ENCODE measurements at regions not wholly inside any gene's neighbourhood (a gene's known extent, or its start where the extent isn't known, plus 50 kb on each side); places are given as distances from the start of the nearest gene placed in this dataset.

GRCh38 chr5:94072116-94072515 is 330.7 kb upstream of the POU5F2 start:
- TF ChIP-seq CREB5 (CRISPR knock-in tag; IDR thresholded peaks at IDR 0.05; ENCODE audit: low read depth), result no peak
- TF ChIP-seq, protein P1, sequence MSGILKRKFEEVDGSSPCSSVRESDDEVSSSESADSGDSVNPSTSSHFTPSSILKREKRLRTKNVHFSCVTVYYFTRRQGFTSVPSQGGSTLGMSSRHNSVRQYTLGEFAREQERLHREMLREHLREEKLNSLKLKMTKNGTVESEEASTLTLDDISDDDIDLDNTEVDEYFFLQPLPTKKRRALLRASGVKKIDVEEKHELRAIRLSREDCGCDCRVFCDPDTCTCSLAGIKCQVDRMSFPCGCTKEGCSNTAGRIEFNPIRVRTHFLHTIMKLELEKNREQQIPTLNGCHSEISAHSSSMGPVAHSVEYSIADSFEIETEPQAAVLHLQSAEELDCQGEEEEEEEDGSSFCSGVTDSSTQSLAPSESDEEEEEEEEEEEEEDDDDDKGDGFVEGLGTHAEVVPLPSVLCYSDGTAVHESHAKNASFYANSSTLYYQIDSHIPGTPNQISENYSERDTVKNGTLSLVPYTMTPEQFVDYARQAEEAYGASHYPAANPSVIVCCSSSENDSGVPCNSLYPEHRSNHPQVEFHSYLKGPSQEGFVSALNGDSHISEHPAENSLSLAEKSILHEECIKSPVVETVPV (CRISPR knock-in tag; IDR thresholded peaks at IDR 0.05), result no peak
- no peak for TF ChIP-seq ZNF8 (CRISPR knock-in tag; IDR thresholded peaks at IDR 0.05)
- TF ChIP-seq ZFP30 (CRISPR knock-in tag; IDR thresholded peaks at IDR 0.05), result no peak
- no peak for TF ChIP-seq TOX (CRISPR knock-in tag; IDR thresholded peaks at IDR 0.05; ENCODE audit: borderline replicate concordance)
- no peak for TF ChIP-seq PATZ1 (CRISPR knock-in tag; IDR thresholded peaks at IDR 0.05; ENCODE audit: borderline replicate concordance)
- TF ChIP-seq BACH2 (CRISPR knock-in tag; IDR thresholded peaks at IDR 0.05; ENCODE audit: borderline replicate concordance), result no peak
- no peak for TF ChIP-seq PPARA (CRISPR knock-in tag; IDR thresholded peaks at IDR 0.05; ENCODE audit: borderline replicate concordance)
- no peak for TF ChIP-seq OSR1 (CRISPR knock-in tag; IDR thresholded peaks at IDR 0.05)
- no peak for TF ChIP-seq TCF4 (CRISPR knock-in tag; IDR thresholded peaks at IDR 0.05; ENCODE audit: borderline replicate concordance)
- TF ChIP-seq, protein P2, sequence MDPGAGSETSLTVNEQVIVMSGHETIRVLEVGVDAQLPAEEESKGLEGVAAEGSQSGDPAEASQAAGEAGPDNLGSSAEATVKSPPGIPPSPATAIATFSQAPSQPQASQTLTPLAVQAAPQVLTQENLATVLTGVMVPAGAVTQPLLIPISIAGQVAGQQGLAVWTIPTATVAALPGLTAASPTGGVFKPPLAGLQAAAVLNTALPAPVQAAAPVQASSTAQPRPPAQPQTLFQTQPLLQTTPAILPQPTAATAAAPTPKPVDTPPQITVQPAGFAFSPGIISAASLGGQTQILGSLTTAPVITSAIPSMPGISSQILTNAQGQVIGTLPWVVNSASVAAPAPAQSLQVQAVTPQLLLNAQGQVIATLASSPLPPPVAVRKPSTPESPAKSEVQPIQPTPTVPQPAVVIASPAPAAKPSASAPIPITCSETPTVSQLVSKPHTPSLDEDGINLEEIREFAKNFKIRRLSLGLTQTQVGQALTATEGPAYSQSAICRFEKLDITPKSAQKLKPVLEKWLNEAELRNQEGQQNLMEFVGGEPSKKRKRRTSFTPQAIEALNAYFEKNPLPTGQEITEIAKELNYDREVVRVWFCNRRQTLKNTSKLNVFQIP (CRISPR knock-in tag; IDR thresholded peaks at IDR 0.05; ENCODE audit: borderline replicate concordance, low read depth), result no peak
- TF ChIP-seq ZFP3 (CRISPR knock-in tag; IDR thresholded peaks at IDR 0.05), result no peak
- no peak for TF ChIP-seq ZNF70 (CRISPR knock-in tag; IDR thresholded peaks at IDR 0.05)
- TF ChIP-seq ZNF565 (CRISPR knock-in tag; conservative IDR thresholded peaks at IDR 0.05; ENCODE audit: low read depth), result no peak
- no peak for TF ChIP-seq RARB (CRISPR knock-in tag; IDR thresholded peaks at IDR 0.05)
- no peak for TF ChIP-seq CSDC2 (CRISPR knock-in tag; IDR thresholded peaks at IDR 0.05)
- TF ChIP-seq ARNTL (CRISPR knock-in tag; IDR thresholded peaks at IDR 0.05; ENCODE audit: borderline replicate concordance, low read depth), result no peak
- no peak for TF ChIP-seq ISL1 (CRISPR knock-in tag; IDR thresholded peaks at IDR 0.05)
- TF ChIP-seq GLIS3 (CRISPR knock-in tag; IDR thresholded peaks at IDR 0.05), result no peak
- TF ChIP-seq ZC3H10 (CRISPR knock-in tag; IDR thresholded peaks at IDR 0.05), result no peak
- ATAC-seq, result no peak

- ATAC-seq, result no peak
- TF ChIP-seq CSDC2 (CRISPR knock-in tag; IDR thresholded peaks at IDR 0.05), result no peak
- no peak for TF ChIP-seq ZNF565 (CRISPR knock-in tag; conservative IDR thresholded peaks at IDR 0.05; ENCODE audit: low read depth)
- no peak for TF ChIP-seq ARNTL (CRISPR knock-in tag; IDR thresholded peaks at IDR 0.05; ENCODE audit: borderline replicate concordance, low read depth)
- TF ChIP-seq OSR1 (CRISPR knock-in tag; IDR thresholded peaks at IDR 0.05), result no peak
- no peak for TF ChIP-seq BACH2 (CRISPR knock-in tag; IDR thresholded peaks at IDR 0.05; ENCODE audit: borderline replicate concordance)
- TF ChIP-seq, protein P1 (CRISPR knock-in tag; IDR thresholded peaks at IDR 0.05), result no peak
- TF ChIP-seq GLIS3 (CRISPR knock-in tag; IDR thresholded peaks at IDR 0.05), result no peak
- TF ChIP-seq ZFP3 (CRISPR knock-in tag; IDR thresholded peaks at IDR 0.05), result no peak
- no peak for TF ChIP-seq RARB (CRISPR knock-in tag; IDR thresholded peaks at IDR 0.05)
- no peak for TF ChIP-seq PATZ1 (CRISPR knock-in tag; IDR thresholded peaks at IDR 0.05; ENCODE audit: borderline replicate concordance)
- no peak for TF ChIP-seq ZNF70 (CRISPR knock-in tag; IDR thresholded peaks at IDR 0.05)
- no peak for TF ChIP-seq TCF4 (CRISPR knock-in tag; IDR thresholded peaks at IDR 0.05; ENCODE audit: borderline replicate concordance)
- no peak for TF ChIP-seq PPARA (CRISPR knock-in tag; IDR thresholded peaks at IDR 0.05; ENCODE audit: borderline replicate concordance)
- TF ChIP-seq, protein P2 (CRISPR knock-in tag; IDR thresholded peaks at IDR 0.05; ENCODE audit: borderline replicate concordance, low read depth), result no peak
- TF ChIP-seq CREB5 (CRISPR knock-in tag; IDR thresholded peaks at IDR 0.05; ENCODE audit: low read depth), result no peak
- TF ChIP-seq ESRRG (CRISPR knock-in tag; IDR thresholded peaks at IDR 0.05), result no peak
- no peak for TF ChIP-seq TOX (CRISPR knock-in tag; IDR thresholded peaks at IDR 0.05; ENCODE audit: borderline replicate concordance)
Observed at GRCh38 chr5:94066437-94067207, 325.2 kb upstream of the POU5F2 start.
